ENCODE measurements at regions not wholly inside any gene's neighbourhood (a gene's known extent, or its start where the extent isn't known, plus 50 kb on each side); places are given as distances from the start of the nearest gene placed in this dataset.
"Not testable (repeated sequence)": the region's sequence is repeated elsewhere in the genome, so short reads cannot be mapped to it uniquely, and the experiment has no call there.

DNA sequence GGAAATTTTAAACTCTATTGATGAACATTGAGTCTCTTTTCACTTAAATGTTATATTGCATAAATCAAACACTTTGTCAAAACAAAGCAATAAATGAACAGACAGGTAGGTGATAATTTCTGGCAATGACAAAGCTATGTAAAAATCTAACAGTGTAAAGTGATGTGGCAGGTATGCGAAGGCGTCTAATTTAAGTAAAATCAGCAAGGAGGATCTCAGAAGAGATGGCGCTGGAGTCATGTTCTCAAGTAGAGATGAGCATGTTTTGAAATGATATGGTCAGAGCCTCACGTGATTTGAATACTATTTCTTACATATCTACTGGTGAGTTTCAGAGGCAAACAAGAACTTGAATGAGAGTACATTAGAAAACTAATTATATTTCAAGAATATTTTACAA lies 204.0 kb upstream of the FRG1 start:
- TF ChIP-seq POLR2A, EP300, POLR2AphosphoS5 (IDR thresholded peaks at IDR 0.05): not testable (repeated sequence)
- TF ChIP-seq, protein P1, sequence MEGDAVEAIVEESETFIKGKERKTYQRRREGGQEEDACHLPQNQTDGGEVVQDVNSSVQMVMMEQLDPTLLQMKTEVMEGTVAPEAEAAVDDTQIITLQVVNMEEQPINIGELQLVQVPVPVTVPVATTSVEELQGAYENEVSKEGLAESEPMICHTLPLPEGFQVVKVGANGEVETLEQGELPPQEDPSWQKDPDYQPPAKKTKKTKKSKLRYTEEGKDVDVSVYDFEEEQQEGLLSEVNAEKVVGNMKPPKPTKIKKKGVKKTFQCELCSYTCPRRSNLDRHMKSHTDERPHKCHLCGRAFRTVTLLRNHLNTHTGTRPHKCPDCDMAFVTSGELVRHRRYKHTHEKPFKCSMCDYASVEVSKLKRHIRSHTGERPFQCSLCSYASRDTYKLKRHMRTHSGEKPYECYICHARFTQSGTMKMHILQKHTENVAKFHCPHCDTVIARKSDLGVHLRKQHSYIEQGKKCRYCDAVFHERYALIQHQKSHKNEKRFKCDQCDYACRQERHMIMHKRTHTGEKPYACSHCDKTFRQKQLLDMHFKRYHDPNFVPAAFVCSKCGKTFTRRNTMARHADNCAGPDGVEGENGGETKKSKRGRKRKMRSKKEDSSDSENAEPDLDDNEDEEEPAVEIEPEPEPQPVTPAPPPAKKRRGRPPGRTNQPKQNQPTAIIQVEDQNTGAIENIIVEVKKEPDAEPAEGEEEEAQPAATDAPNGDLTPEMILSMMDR (IDR thresholded peaks at IDR 0.05): not testable (repeated sequence)
